SK-N-SH (cell line): ENCODE measurements at regions not wholly inside any gene's neighbourhood (a gene's known extent, or its start where the extent isn't known, plus 50 kb on each side); places are given as distances from the start of the nearest gene placed in this dataset.

Source experiments
- EP300 ChIP-seq, 2 experiments: IDR thresholded peaks; 2 replicates each; pipeline versions ENCODE4 v1.4.0 to v1.6.1; 2012; ENCODE audit warnings: borderline replicate concordance in 1 of 2, low read depth in 1 of 2, low read length in 1 of 2
- TF ChIP-seq, protein P1 (sequence below): fragments of 200-600 bp; sonication (generic); IDR thresholded peaks from 2 replicates; pipeline ENCODE4 v1.6.1; 2017; ENCODE audit warnings: antibody characterized with exemption, mild to moderate bottlenecking, moderate library complexity

DNA sequence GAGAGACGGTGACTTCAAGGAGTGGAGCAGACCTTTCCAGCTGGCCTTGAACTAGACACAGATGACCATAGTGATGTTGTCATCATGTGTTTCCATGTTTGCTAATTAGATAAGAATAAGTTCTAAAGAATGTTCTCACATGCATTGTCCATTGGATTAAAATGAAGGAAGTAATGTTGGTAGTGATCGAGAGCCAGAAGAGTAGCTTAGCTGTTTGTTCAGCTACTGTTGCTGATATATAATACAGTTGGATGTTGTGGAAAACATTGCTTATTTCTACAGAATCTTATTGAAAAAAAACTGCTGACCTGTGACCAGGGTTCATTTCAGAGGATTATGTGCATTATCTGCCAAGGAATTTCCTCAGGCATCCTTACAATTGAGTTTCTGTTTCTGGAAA is 249.1 kb upstream of the POGK start:
- TF ChIP-seq, protein P1, sequence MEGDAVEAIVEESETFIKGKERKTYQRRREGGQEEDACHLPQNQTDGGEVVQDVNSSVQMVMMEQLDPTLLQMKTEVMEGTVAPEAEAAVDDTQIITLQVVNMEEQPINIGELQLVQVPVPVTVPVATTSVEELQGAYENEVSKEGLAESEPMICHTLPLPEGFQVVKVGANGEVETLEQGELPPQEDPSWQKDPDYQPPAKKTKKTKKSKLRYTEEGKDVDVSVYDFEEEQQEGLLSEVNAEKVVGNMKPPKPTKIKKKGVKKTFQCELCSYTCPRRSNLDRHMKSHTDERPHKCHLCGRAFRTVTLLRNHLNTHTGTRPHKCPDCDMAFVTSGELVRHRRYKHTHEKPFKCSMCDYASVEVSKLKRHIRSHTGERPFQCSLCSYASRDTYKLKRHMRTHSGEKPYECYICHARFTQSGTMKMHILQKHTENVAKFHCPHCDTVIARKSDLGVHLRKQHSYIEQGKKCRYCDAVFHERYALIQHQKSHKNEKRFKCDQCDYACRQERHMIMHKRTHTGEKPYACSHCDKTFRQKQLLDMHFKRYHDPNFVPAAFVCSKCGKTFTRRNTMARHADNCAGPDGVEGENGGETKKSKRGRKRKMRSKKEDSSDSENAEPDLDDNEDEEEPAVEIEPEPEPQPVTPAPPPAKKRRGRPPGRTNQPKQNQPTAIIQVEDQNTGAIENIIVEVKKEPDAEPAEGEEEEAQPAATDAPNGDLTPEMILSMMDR, result no peak
- no peak for TF ChIP-seq EP300 (IDR thresholded peaks at IDR 0.05; ENCODE audit: borderline replicate concordance in 1 of 2, low read depth in 1 of 2, low read length in 1 of 2)
